ENCODE measurements at regions not wholly inside any gene's neighbourhood (a gene's known extent, or its start where the extent isn't known, plus 50 kb on each side); places are given as distances from the start of the nearest gene placed in this dataset.
"Not testable (repeated sequence)": the region's sequence is repeated elsewhere in the genome, so short reads cannot be mapped to it uniquely, and the experiment has no call there.

DNA sequence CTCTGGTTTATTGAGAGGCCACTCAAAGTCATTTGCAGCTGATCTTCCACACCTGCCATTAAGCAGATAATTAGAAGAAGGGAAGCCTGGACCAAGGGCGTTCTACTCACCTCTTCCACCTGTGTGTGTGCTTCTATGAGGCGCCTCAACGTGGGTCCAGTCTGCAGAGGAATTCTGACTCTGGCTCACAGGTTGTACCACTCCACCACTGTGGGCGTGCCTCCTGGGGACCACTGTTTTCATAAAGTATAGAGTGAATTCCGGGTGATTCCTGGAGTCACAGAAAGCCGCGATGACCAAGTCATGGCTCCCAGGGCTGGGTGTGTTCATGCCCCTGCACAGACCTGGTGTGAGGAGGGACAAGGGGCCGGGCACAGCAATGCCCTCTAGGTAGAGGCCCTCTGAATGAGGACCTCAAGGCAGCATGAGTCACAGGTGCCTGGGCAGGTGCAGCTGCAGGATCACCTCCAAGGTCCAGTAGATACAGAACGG, 408.3 kb upstream of the MGMT start:
- TF ChIP-seq, protein P1, sequence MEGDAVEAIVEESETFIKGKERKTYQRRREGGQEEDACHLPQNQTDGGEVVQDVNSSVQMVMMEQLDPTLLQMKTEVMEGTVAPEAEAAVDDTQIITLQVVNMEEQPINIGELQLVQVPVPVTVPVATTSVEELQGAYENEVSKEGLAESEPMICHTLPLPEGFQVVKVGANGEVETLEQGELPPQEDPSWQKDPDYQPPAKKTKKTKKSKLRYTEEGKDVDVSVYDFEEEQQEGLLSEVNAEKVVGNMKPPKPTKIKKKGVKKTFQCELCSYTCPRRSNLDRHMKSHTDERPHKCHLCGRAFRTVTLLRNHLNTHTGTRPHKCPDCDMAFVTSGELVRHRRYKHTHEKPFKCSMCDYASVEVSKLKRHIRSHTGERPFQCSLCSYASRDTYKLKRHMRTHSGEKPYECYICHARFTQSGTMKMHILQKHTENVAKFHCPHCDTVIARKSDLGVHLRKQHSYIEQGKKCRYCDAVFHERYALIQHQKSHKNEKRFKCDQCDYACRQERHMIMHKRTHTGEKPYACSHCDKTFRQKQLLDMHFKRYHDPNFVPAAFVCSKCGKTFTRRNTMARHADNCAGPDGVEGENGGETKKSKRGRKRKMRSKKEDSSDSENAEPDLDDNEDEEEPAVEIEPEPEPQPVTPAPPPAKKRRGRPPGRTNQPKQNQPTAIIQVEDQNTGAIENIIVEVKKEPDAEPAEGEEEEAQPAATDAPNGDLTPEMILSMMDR (IDR thresholded peaks at IDR 0.05; ENCODE audit: borderline replicate concordance, control extremely low read depth, extremely low read depth, insufficient read depth, missing control alignments), result no peak
- DNase-seq (ENCODE audit: low spot score), result no peak

DNA sequence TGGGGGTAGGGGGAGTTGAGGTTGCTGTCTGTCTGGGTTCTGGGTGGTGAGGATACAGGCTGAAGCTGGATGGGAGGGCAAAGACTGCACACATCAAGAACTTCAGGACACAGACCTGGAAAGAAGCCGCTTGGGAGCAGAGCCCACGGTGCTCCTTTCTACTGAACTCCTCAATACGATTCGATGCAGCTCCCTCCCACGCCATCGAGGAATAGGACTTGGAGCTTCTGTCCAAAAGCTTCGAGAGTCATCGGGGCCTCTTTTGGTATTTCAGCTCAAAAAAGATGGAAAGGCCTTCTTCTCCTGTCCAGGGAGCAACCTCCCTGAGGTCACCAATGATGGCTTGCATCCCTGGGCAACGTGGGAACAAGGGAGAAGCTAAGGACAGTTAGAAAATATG, 407.1 kb upstream of the MGMT start:
- TF ChIP-seq, protein P1 (IDR thresholded peaks at IDR 0.05; ENCODE audit: borderline replicate concordance, control extremely low read depth, extremely low read depth, insufficient read depth, missing control alignments), result no peak
- in situ Hi-C loops (cut with MboI; ENCODE audit: low sequenced_read_pairs, unreplicated experiment), result no loop called here
- DNase-seq (ENCODE audit: low spot score), result no peak

More for the DNA sequence above, 408.3 kb upstream of the MGMT start:
- in situ Hi-C loops (cut with MboI; ENCODE audit: low sequenced_read_pairs, unreplicated experiment), result no loop called here

DNA sequence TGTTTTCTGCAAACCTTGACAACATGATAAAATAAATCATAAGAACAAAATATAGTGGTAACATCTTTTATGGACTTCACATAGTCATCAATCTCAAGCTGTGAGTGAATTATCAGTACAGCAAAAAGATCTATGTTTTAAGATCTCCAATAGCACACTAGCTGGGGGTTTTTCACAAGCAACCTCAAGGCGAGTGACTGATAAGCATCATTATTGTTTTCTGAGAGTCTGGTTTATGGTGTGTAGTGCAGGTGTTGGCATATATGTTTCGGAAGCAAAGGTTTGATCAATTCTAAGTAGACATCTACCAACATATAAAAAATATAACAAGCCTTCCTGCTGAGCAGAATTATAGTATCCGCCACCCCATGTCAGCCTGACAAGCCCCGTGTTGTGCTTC, 403.8 kb upstream of the MGMT start:
- TF ChIP-seq, protein P1 (IDR thresholded peaks at IDR 0.05; ENCODE audit: borderline replicate concordance, control extremely low read depth, extremely low read depth, insufficient read depth, missing control alignments), result no peak
- in situ Hi-C loops (cut with MboI; ENCODE audit: low sequenced_read_pairs, unreplicated experiment), result no loop called here
- no peak for DNase-seq (ENCODE audit: low spot score)

DNA sequence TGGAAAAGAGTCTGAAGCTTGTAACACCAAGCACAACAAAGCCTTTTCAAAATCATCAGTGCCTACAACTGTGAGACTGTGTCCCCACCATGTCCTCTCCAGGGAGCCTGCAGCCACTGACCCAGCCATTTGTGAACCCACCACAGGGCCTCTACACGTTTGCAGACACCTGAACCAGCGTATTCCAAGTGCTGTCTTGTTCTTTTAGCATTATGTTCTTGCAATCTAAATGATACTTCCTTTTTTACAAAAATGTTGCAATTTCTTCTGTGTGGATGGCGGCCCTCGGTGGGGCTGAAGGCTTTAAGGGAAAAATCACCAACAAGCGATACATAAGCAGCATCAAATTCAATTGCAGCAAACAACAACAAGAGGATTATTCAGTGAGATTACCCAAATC, 403.2 kb upstream of the MGMT start:
- no peak for DNase-seq (ENCODE audit: low spot score)
- TF ChIP-seq, protein P1 (IDR thresholded peaks at IDR 0.05; ENCODE audit: borderline replicate concordance, control extremely low read depth, extremely low read depth, insufficient read depth, missing control alignments), result no peak
- in situ Hi-C loops (cut with MboI; ENCODE audit: low sequenced_read_pairs, unreplicated experiment), result no loop called here

DNA sequence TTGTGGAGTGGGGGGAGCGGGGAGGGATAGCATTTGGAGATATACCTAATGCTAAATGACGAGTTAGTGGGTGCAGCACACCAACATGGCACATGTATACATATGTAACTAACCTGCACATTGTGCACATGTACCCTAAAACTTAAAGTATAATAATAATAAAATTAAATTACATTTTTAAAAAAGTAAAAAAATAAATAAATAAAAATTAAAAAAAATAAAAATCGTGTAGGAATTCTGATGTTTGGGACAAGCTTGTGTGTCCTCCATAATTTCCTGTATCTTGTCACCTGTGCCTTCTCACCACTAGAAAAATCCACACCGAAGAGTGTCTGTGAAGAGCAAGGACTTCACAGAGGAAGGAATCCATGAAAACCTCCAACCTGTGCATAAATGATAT, 400.5 kb upstream of the MGMT start:
- in situ Hi-C loops (cut with MboI; ENCODE audit: low sequenced_read_pairs, unreplicated experiment); DNase-seq (ENCODE audit: low spot score): not testable (repeated sequence)

DNA sequence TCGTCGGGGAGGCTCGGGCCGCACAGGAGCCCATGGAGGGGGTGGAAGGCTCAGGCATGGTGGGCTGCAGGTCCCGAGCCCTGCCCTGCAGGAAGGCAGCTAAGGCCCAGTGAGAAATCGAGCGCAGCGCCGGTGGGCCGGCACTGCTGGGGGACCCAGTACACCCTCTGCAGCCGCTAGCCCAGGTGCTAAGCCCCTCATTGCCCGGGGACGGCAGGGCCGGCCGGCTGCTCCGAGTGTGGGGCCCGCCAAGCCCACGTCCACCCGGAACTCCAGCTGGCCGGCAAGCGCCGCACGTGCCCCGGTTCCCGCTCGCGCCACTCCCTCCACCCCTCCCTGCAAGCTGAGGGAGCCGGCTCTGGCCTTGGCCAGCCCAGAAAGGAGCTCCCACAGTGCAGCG, 395.6 kb upstream of the MGMT start:
- DNase-seq (ENCODE audit: low spot score); in situ Hi-C loops (cut with MboI; ENCODE audit: low sequenced_read_pairs, unreplicated experiment): not testable (repeated sequence)

DNA sequence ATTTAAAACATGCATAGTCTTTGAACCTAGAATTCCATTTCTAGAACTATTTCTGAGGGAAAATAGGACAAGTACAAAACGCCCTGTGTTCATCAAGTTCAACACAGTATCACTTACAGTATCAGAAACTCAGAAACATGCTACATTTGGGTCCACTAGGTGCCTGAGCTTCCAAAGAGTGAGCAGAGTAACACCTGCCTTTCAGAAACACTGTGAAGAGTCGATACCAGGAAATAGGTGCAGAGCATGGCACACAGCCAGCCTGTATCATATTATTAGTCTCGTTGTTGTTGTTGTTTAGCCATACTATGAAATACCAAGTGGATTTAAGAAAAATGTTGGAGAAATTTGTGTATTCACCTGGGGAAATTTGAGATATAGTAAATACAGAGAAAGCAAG, 392.1 kb upstream of the MGMT start:
- TF ChIP-seq, protein P1 (IDR thresholded peaks at IDR 0.05; ENCODE audit: borderline replicate concordance, control extremely low read depth, extremely low read depth, insufficient read depth, missing control alignments), result no peak
- in situ Hi-C loops (cut with MboI; ENCODE audit: low sequenced_read_pairs, unreplicated experiment), result no loop called here
- DNase-seq (ENCODE audit: low spot score), result no peak

DNA sequence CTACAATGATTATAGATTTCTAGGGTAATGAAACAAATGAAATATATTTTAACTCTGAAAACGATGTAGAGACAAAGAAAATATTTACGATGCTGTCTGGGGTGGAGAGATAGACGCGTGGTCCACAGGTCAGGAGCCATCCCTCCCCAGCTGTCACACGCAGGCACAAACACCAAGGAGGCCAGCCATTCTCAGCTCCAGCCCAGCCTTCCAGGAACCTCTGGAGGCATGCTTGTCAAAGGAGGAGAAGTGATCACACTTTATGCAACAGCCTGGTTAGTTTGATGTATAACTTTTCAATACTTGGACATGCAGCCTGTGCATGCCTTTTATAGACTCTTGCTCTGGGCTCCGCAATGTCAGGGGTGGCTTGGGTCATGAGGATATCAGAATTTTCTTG, 391.5 kb upstream of the MGMT start:
- no peak for DNase-seq (ENCODE audit: low spot score)
- in situ Hi-C loops (cut with MboI; ENCODE audit: low sequenced_read_pairs, unreplicated experiment), result no loop called here
- TF ChIP-seq, protein P1 (IDR thresholded peaks at IDR 0.05; ENCODE audit: borderline replicate concordance, control extremely low read depth, extremely low read depth, insufficient read depth, missing control alignments), result no peak
